Heart right ventricle (tissue), 16 donors: ENCODE measurements at regions not wholly inside any gene's neighbourhood (a gene's known extent, or its start where the extent isn't known, plus 50 kb on each side); places are given as distances from the start of the nearest gene placed in this dataset.

ENCODE experiments used
- ATAC-seq, 8 donors: fragments of 200-7000 bp; cut with Tn5 transposase; one replicate each; pipeline ENCODE4 v1.9.1; 2020; ENCODE audit warnings: mild to moderate bottlenecking in 8 of 8, moderate library complexity in 8 of 8, moderate number of reproducible peaks in 1 of 8
- DNase-seq, 2 donors: peaks; one replicate each; pipeline ENCODE4 v3.0.0-alpha.2; 2020
- H3K27ac ChIP-seq, 10 donors: fragments of 200-600 bp; sonication (generic) in 2 of 10; one replicate each; pipeline versions ENCODE4 v1.5.0 to v1.8.0; 2020 to 2022; ENCODE audit warnings: mild to moderate bottlenecking in 3 of 10
- H3K27me3 ChIP-seq, 7 donors: fragments of 200-600 bp; one replicate each; pipeline ENCODE4 v1.8.0; 2021 to 2022; ENCODE audit warnings: mild to moderate bottlenecking in 2 of 7
- H3K36me3 ChIP-seq, 9 donors: fragments of 200-600 bp; sonication (generic) in 1 of 9; one replicate each; pipeline versions ENCODE4 v1.5.0 to v1.8.0; 2020 to 2022; ENCODE audit warnings: mild to moderate bottlenecking in 2 of 9
- H3K4me1 ChIP-seq, 9 donors: fragments of 200-600 bp; sonication (generic) in 1 of 9; one replicate each; pipeline versions ENCODE4 v1.5.0 to v1.8.0; 2020 to 2022; ENCODE audit warnings: mild to moderate bottlenecking in 4 of 9
- H3K4me3 ChIP-seq, 10 donors: fragments of 200-600 bp; sonication (generic) in 2 of 10; one replicate each; pipeline versions ENCODE4 v1.5.0 to v1.8.0; 2020 to 2022; ENCODE audit warnings: mild to moderate bottlenecking in 7 of 10, moderate library complexity in 2 of 10
- H3K9me3 ChIP-seq, 11 donors: fragments of 200-600 bp in 10 of 11; sonication (generic) in 2 of 11; one replicate each; pipeline versions ENCODE4 v1.5.0 to v1.8.0; 2013 to 2022; ENCODE audit warnings: mild to moderate bottlenecking in 2 of 11, control low read depth in 1 of 11, moderate library complexity in 1 of 11
- CTCF ChIP-seq, 9 donors: fragments of 200-600 bp; sonication (generic) in 2 of 9; IDR thresholded peaks; one replicate each; pipeline versions ENCODE4 v1.5.0 to v1.8.0; 2021 to 2022; ENCODE audit warnings: antibody characterized with exemption in 9 of 9, mild to moderate bottlenecking in 5 of 9, moderate library complexity in 1 of 9
- WGBS, 2 donors: extraction: QIAGEN DNeasy Blood & Tissue Kit; methylation state at CpG; one replicate each; pipeline ENCODE4 v1.1.7; 2013; ENCODE audit warnings: inconsistent platforms in 1 of 2; 5-methylcytosine and 5-hydroxymethylcytosine counted together
- intact Hi-C, 10 donors: fragments of 100-400 bp; cut with DNase I; formaldehyde crosslinking; loops; one replicate each; pipeline versions ENCODE4 v1.11.1 to v1.14.2; 2022
- donor health status: Arrhythmogenic right ventricular cardiomyopathy.
- donor health status: ischemic (EF 13 %, LVEDD 7.1; RV severe dilation, severe dysfunction).
- donor health status: healthy with polysubstance abuse.
- donor health status: DM: no; HTN: yes; CAD: no.
- donor health status: DM: no; HTN: no; CAD: no.
- donor health status: ischemic (EF 25% LVEDD 6.9; RV normal size, moderate dysfunction).
- donor health status: ischemic (EF 25% LVEDD 5.7; RV mildly dilated, moderate dysfunction).
- donor health status: healthy.
- donor health status: DM: yes; HTN: yes; CAD: no.
- donor health status: Ischemic cardiomyopathy.
- donor health status: ischemic (EF 35%, LVEDD 5.7; RV mildly dilated, moderate dysfunction).
- donor health status: nonischemic (EF 11% LVEDD 7.7; RV severe dilation, severe dysfunction).
- donor health status: DM: yes; HTN: yes; CAD: no.
- donor health status: PGD.
- donor health status: ischemic (EF 29% LVEDD 5.4; RV normal size, mild dysfunction).
- donor health status: nonischemic (EF 23%, LVEDD 6.1; RV moderate dilation, normal function).

GRCh38 chr2:344811-345210 lies 56.9 kb upstream of the ALKAL2 start:
- TF ChIP-seq CTCF (IDR thresholded peaks at IDR 0.05), result no peak
- no peak overlapping the region for H3K4me3 ChIP-seq
- H3K4me1 ChIP-seq, result no peaks in the 10 kb centered on the region
- no peaks in the 10 kb centered on the region for H3K9me3 ChIP-seq
- ATAC-seq (no peak), DNase-seq (no peak)
- intact Hi-C loops, result no loop called here
- peaks cover 0 to 12% (median 5%) of the 10 kb centered on the region in 7 donors for H3K27me3 ChIP-seq
- no peak overlapping the region for H3K27ac ChIP-seq
- no peaks in the 10 kb centered on the region for H3K36me3 ChIP-seq
- 57 to 67% methylated on average over 4 of the region's 4 CpGs for WGBS, 2 donors

- intact Hi-C loops, result no loop called here
- 74% methylated on average over 5 of the region's 5 CpGs for WGBS, 2 donors
- Histone ChIP-seq H3K4me3 (no peak overlapping the region), H3K36me3 (no peaks in the 10 kb centered on the region), H3K4me1 (no peaks in the 10 kb centered on the region), H3K9me3 (peaks cover 0 to 12% (median 0%) of the 10 kb centered on the region in 11 donors), H3K27me3 (peaks cover 0 to 13% (median 4%) of the 10 kb centered on the region in 7 donors), H3K27ac (no peak overlapping the region)
- ATAC-seq, result no peak
- TF ChIP-seq CTCF (IDR thresholded peaks at IDR 0.05), result no peak
- no peak for DNase-seq
Measured at GRCh38 chr2:343355-343754, 55.5 kb upstream of the ALKAL2 start.

- no peak for TF ChIP-seq CTCF (IDR thresholded peaks at IDR 0.05)
- no peak overlapping the region for H3K4me3 ChIP-seq
- no peak for DNase-seq
- no peak overlapping the region for H3K27ac ChIP-seq
- no peak for ATAC-seq
- H3K27me3 ChIP-seq, result peaks cover 0 to 8% (median 0%) of the 10 kb centered on the region in 7 donors
- H3K9me3 ChIP-seq, result peaks cover 0 to 27% (median 4%) of the 10 kb centered on the region in 11 donors
- intact Hi-C loops, result no loop called here
- 77 to 79% methylated on average over 2 of the region's 2 CpGs for WGBS, 2 donors
- no peaks in the 10 kb centered on the region for H3K36me3 ChIP-seq
- no peaks in the 10 kb centered on the region for H3K4me1 ChIP-seq
Measured at GRCh38 chr2:341912-342311, 54.0 kb upstream of the ALKAL2 start.

GRCh38 chr2:341017-341542 lies 53.2 kb upstream of the ALKAL2 start:
- DNase-seq (no peak), ATAC-seq (no peak)
- 79 to 82% methylated on average over 9 of the region's 9 CpGs for WGBS, 2 donors
- intact Hi-C loops, result no loop called here
- no peak for TF ChIP-seq CTCF (IDR thresholded peaks at IDR 0.05)
- Histone ChIP-seq H3K27ac (no peak overlapping the region), H3K4me3 (no peak overlapping the region), H3K9me3 (peaks cover 0 to 35% (median 9%) of the 10 kb centered on the region in 11 donors), H3K36me3 (no peaks in the 10 kb centered on the region), H3K27me3 (peaks cover 0 to 4% (median 0%) of the 10 kb centered on the region in 7 donors), H3K4me1 (no peaks in the 10 kb centered on the region)
